K562 (cell line): ENCODE measurements at regions not wholly inside any gene's neighbourhood (a gene's known extent, or its start where the extent isn't known, plus 50 kb on each side); places are given as distances from the start of the nearest gene placed in this dataset.

Experiments
- BCLAF1 ChIP-seq, 2 experiments: fragments of 450-650 bp in 1 of 2; IDR thresholded peaks; 2 replicates each; pipeline ENCODE4 v1.6.1; 2011 to 2017; ENCODE audit warnings: low read depth in 2 of 2, antibody characterized with exemption in 1 of 2, borderline replicate concordance in 1 of 2, low read length in 1 of 2, mild to moderate bottlenecking in 1 of 2, mixed read lengths in 1 of 2; ENCODE audit not compliant: control insufficient read depth in 1 of 2
- E2F4 ChIP-seq: sonication (generic); formaldehyde crosslinking; IDR thresholded peaks from 2 replicates; pipeline ENCODE4 v1.8.0; 2022; ENCODE audit warnings: mild to moderate bottlenecking, low read depth, missing genetic modification reagents
- KDM4B ChIP-seq, 2 experiments: fragments of 450-650 bp in 1 of 2; sonication (generic) in 1 of 2; IDR thresholded peaks; 2 replicates each; pipeline ENCODE4 v1.6.1; 2016 to 2017; ENCODE audit warnings: borderline replicate concordance in 2 of 2, antibody characterized with exemption in 1 of 2, low read depth in 1 of 2, mild to moderate bottlenecking in 1 of 2
- SIRT6 ChIP-seq: IDR thresholded peaks from one replicate; pipeline ENCODE4 v1.6.1; 2012; ENCODE audit warnings: low read depth, mild to moderate bottlenecking, control low read depth, inconsistent platforms, low read length, moderate library complexity
- SMARCA4 ChIP-seq: fragments of 450-650 bp; IDR thresholded peaks from 2 replicates; pipeline ENCODE4 v1.6.1; 2016

- TF ChIP-seq E2F4 (CRISPR knock-in tag) (no peak), SIRT6 (no peak), KDM4B (IDR thresholded peaks at IDR 0.05; ENCODE audit: borderline replicate concordance in 2 of 2, low read depth in 1 of 2) (no peak), SMARCA4 (no peak), BCLAF1 (IDR thresholded peaks at IDR 0.05; ENCODE audit: borderline replicate concordance in 1 of 2, control insufficient read depth in 1 of 2, low read depth in 2 of 2, low read length in 1 of 2) (no peak)
These were observed 836.0 kb upstream of the CDH2 start for GRCh38 chr18:29012883-29013465.
